GF-D8 (cell line): ENCODE measurements at regions not wholly inside any gene's neighbourhood (a gene's known extent, or its start where the extent isn't known, plus 50 kb on each side); places are given as distances from the start of the nearest gene placed in this dataset.

Experiments
- DNase-seq: peaks from one replicate; lab custom pipeline; 2025; lab: John Stamatoyannopoulos, UW

GRCh38 chr18:45430041-45430440, 185.2 kb upstream of the SLC14A2 start:
- no peak for DNase-seq

GRCh38 chr18:45435810-45436209, 179.5 kb upstream of the SLC14A2 start:
- DNase-seq, result no peak

GRCh38 chr18:45437366-45437765, 177.9 kb upstream of the SLC14A2 start:
- DNase-seq, result no peak

- DNase-seq, result no peak
Observed at GRCh38 chr18:45439851-45440645, 175.2 kb upstream of the SLC14A2 start.

- no peak for DNase-seq
Observed at GRCh38 chr18:45441110-45441847, 174.0 kb upstream of the SLC14A2 start.

GRCh38 chr18:45444040-45444439, 171.2 kb upstream of the SLC14A2 start:
- no peak for DNase-seq

- no peak for DNase-seq
Observed at GRCh38 chr18:45447355-45448265, 167.7 kb upstream of the SLC14A2 start.

GRCh38 chr18:45448871-45449270, 166.4 kb upstream of the SLC14A2 start:
- no peak for DNase-seq

- no peak for DNase-seq
Observed at GRCh38 chr18:45449418-45450227, 165.7 kb upstream of the SLC14A2 start.

GRCh38 chr18:45456090-45457021, 158.9 kb upstream of the SLC14A2 start:
- no peak for DNase-seq

- DNase-seq, result no peak
Observed at GRCh38 chr18:45458033-45458432, 157.2 kb upstream of the SLC14A2 start.

- DNase-seq, result no peak
Observed at GRCh38 chr18:45462179-45462578, 153.1 kb upstream of the SLC14A2 start.

GRCh38 chr18:45463451-45463850, 151.8 kb upstream of the SLC14A2 start:
- DNase-seq, result no peak

- no peak for DNase-seq
Observed at GRCh38 chr18:45464619-45465018, 150.7 kb upstream of the SLC14A2 start.

GRCh38 chr18:45467293-45467692, 148.0 kb upstream of the SLC14A2 start:
- peak; percentile 57 for DNase-seq

- no peak for DNase-seq
Observed at GRCh38 chr18:45467945-45468344, 147.3 kb upstream of the SLC14A2 start.

GRCh38 chr18:45478889-45479288, 136.4 kb upstream of the SLC14A2 start:
- DNase-seq, result no peak

GRCh38 chr18:45480219-45481015, 134.9 kb upstream of the SLC14A2 start:
- no peak for DNase-seq

- DNase-seq, result no peak
Observed at GRCh38 chr18:45481821-45482220, 133.5 kb upstream of the SLC14A2 start.

GRCh38 chr18:45482286-45482685, 133.0 kb upstream of the SLC14A2 start:
- DNase-seq, result no peak
